CD4-positive, alpha-beta T cell treated with Interferon alpha-2 for 1 hour (primary cell): ENCODE measurements at regions not wholly inside any gene's neighbourhood (a gene's known extent, or its start where the extent isn't known, plus 50 kb on each side); places are given as distances from the start of the nearest gene placed in this dataset.
"Not testable (repeated sequence)": the region's sequence is repeated elsewhere in the genome, so short reads cannot be mapped to it uniquely, and the experiment has no call there.

Source experiments
- DNase-seq, 2 donors: peaks; one replicate each; pipeline ENCODE4 v3.0.0-alpha.2; 2020 to 2022

- no peak for DNase-seq
These were observed 60.3 kb upstream of the ZNF81 start for GRCh38 chrX:47776292-47777006.

DNA sequence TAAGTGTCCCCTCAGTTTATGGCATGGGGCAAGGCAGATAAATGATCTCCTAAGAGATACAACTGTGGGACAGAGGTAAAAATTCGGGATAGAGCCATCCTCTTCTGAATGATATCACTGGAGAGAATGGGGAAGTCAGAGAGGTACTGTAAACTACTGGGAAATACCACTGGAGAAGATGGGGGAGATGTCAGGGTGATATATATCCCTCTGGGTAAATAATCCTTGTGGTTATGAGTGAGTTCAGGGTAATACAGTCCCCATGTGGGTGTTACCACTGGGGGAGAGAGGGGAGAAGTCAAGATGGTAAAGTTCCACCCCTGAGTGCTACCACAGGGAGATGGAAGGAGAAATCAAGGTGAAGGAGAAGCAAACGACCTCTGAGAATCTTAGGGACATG, 63.9 kb upstream of the ZNF81 start:
- no peak for DNase-seq

GRCh38 chrX:47771473-47771872, 65.2 kb upstream of the ZNF81 start:
- no peak for DNase-seq

DNA sequence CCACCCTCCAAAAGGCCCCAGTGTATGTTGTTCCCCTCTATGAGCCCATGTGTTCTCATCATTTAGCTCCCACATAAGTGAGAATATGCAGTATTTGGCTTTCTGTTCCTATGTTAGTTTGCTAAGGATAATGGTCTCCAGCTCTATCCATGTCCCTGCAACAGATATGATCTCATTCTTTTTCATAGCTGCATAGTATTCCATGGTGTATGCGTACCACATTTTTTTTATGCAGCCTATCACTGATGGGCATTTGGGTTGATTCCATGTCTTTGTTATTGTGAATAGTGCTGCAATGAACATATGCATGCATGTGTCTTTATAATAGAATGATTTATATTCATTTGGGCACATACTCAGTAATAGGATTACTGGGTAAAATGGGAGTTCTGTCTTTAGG, 73.9 kb upstream of the ZNF81 start:
- not testable (repeated sequence) for DNase-seq

GRCh38 chrX:47752685-47753084, 84.0 kb upstream of the ZNF81 start:
- DNase-seq = no peak

DNA sequence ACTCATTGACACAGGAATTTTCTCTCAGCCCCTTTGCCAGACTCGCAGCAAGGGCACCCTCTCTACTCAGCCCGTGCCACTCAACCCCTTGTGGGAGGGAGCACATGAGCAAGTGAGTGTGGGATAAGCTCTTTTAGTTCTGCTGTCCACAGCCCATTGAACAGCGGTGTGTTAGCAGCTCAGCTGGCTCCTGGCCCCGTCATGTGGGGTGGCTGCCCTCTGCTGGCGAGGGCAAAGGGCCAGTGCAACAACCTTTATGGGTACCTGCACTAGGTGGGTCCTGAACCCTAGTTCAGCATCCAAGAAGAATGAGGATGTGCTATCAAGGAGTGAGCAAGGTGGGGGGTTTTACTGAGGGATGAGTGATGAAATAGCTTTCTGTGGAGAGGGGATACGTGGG, 85.0 kb upstream of the ZNF81 start:
- DNase-seq = peak in 1 of 2 donors; percentile 26

- DNase-seq = no peak
These were observed 87.3 kb upstream of the ZNF81 start for GRCh38 chrX:47749185-47749967.

DNA sequence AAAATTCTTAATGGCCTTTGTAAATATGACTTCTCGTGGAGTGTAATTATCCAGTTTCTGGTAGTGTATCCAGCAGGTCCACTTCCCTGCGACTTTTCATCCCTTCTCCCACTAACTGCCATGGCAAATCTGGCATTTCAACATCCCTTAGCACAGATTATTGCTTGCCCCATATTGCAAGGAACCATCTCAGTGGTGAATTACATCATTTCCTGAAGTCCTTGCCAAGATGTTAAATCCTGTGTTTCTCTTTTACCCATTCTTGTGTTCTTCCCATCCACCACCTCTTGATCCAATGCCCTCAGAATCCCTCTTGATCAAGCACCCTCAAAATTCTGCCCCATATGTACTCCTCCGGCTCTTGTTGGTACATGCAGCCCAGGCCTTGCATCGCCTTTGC, 88.1 kb upstream of the ZNF81 start:
- no peak for DNase-seq

DNA sequence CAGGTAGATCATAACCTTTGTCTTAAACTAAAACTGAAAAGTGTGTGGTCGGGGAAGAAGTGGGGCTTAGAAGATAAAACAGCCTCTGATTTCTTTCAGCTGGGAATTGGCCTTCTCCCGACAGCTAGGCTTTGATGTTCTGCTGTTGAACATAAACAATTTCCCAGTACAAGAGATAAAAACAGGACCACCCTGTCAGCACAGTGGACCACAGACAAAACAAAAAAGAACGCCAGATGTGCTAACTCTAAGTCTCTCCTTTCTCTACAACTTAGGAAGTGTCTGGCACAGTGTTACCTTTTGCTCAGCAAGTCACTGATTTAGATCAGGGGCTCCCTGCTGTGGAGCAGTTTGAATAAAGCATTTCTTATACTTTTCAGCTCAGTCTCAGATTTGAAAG, 87.5 kb upstream of the UXT start:
- DNase-seq = no peak

DNA sequence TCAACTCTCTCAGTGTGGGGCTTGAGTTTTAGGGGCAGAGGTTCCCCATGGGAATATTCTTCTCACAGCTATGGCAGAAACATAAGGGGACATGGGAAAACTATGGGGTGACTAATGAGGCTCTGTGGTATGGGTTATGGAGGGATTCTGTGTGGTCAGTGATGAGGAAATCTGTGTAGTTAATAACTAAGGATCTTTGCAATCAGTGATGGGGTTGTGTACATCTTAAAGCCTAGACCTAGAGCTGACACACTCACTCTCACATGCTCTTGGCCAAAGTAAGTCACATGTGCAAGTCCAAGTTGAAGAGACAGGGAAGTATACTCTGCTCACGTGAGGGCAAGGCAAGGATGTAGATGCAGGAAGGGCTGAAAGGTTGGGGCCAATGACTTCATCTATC, 86.4 kb upstream of the UXT start:
- no peak for DNase-seq

GRCh38 chrX:47743504-47743903, 84.5 kb upstream of the UXT start:
- DNase-seq = no peak

- not testable (repeated sequence) for DNase-seq
These were observed 79.9 kb upstream of the UXT start for GRCh38 chrX:47738870-47739269.

DNA sequence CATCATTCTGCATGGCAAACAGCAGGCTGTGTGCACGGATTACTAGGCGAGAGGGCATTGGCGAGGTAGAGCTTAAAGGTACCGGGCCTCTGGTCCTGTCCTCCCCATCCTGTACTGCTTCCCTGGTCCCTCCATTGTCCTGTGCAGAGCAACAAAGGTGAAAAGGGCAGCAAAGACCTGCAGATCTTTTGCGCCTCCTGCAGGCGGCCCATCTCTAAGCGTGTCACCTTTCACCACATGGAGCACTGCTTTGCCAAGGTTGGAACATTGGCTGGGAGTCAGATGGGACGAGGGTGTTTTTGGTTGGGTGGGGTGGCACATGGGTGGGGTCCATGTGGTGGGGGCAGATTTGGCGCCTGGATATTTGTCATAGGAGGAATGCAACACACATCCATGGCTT, 64.7 kb upstream of the UXT start:
- no peak for DNase-seq

GRCh38 chrX:47723083-47723482, 64.1 kb upstream of the UXT start:
- no peak for DNase-seq

DNA sequence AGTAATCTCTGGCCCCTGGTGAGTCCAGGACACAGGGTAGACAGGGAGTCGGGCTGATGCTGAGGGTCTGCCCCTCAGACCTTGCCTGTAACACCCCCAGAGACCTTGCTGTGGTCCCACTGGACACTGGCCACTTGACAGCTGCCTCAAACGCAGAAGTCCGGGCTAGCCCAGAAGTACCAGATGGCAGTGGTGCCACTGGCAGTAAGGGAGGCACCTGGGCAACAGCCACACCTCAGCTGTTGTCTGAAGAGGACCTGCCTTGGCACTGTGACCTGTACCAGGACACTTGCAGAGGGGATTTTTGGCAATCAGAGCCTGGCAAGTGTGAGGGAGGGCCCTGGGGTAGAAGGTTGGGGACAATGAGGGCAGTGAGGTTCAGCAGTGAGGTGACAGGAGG, 63.3 kb upstream of the UXT start:
- no peak for DNase-seq

GRCh38 chrX:47715078-47715477, 56.1 kb upstream of the UXT start:
- not testable (repeated sequence) for DNase-seq

GRCh38 chrX:47712675-47713074, 53.7 kb upstream of the UXT start:
- not testable (repeated sequence) for DNase-seq

DNA sequence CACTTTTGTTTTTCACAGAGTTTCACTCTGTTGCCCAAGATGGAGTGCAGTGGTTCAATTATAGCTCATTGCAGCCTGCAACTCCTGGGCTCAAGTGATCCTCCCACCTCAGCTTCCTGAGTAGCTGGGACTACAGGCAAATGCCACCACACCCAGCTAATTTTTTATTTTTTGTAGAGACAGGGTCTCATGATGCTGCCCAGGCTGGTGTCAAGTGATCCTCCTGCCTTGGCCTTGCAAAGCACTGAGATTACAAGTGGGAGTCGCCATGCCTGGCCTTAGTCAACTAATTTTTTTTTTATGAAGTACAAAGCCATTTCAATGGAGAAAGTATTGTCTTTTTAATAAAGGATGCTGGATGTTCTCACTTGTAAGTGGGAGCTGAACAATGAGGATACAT, 51.3 kb upstream of the UXT start:
- no peak for DNase-seq
